HG02798 (cell line): ENCODE measurements at regions not wholly inside any gene's neighbourhood (a gene's known extent, or its start where the extent isn't known, plus 50 kb on each side); places are given as distances from the start of the nearest gene placed in this dataset.

Experiments used
- ATAC-seq: cut with Tn5 transposase; IDR thresholded peaks from one replicate; pipeline ENCODE4 v1.9.1; 2021; ENCODE audit warnings: mild to moderate bottlenecking; ENCODE audit not compliant: unreplicated experiment, poor library complexity

DNA sequence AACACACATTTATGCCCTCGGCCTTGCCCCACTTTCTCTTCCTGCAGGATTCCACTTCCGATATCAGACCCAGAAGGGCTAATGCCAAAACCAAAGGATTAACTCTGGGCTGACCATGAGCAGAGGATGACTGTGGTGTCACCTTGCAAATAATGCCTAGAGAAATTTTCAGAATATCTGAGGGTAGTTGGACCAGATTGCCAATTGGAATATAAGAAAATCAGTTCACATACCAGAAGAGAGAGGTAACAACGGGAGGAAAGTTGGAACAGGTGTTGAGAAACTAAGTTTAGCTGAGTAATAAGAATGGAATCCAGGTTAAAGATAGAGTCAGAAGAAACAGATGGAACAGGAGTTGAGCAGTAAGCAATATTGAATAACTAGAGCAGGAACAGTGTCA lies 232.7 kb upstream of the UBE2E3 start:
- ATAC-seq = no peak

DNA sequence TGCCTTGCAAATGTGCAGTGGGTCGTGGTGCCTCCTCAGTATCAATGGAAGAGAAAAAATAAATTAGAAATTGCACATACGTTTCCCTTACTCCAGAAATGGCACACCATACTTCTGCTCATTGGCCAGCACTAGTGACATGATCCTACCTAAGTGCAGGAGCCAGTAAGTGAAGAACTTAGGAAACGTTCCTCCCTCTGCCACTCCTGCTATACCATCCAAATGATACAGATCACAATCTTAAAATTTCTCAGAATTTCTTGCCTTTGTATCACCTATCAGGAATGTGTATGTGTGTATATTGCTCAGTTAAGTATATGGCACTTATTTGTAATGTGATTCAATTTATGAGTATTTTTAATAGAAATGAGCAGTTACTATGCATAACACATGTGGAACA lies 237.0 kb upstream of the UBE2E3 start:
- ATAC-seq = no peak

GRCh38 chr2:180742801-180743200 lies 237.6 kb upstream of the UBE2E3 start:
- no peak for ATAC-seq

GRCh38 chr2:180739070-180739469 lies 241.3 kb upstream of the UBE2E3 start:
- no peak for ATAC-seq

DNA sequence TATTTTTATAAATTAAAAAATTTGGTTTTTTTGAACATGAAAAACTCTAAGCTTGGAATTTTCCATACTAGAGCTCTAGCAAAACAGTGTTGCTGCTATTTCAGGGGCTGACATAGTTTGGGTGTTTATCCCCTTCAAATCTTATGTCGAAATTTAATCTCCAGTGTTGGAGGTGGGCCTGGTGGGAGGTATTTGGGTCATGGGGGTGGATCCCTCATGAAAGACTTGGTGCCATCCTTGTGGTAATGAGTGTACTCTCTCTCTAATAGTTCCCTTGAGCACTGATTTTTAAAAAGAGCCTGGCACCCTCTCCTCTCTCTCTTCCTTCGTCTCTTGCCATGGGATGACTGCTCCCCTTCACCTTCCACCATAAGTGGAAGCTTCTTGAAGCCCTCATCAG lies 244.6 kb upstream of the UBE2E3 start:
- ATAC-seq = no peak

DNA sequence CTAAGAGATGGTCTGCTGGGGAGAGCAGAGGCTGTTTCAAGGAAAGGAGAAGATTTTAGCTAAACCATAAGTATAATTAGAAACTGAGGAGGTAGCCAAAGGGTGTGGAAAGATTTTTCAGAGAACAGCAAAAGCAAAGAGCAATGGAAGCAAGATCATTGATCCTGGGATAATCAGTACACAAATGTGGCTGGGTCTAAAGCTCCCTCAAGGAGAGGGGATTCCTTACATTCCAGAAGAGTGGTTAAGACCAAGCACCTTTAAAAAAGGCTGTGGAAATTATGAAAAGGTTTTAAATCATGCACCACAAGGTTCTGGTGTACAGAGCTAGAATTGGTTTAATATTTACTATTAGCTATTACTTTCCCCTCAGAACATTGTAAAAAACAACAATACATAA lies 246.0 kb upstream of the UBE2E3 start:
- ATAC-seq = no peak

DNA sequence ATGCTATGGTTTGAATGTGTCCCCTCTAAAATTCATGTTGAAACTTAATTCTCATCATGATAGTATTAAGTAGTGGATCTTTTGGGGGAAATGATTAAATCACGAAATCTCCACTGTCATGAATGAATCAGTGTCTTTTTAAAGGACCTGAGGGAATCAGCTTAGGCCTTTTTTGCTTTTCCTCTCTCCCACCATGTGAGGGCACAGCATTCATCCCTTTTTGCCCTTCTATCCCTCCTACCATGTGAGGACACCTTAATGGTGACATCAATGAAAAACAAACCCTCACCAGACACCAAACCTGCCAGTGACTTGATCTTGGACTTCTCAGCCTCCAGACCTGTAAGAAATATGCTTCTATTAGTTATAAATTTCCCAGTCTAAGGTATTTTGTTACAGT lies 247.1 kb upstream of the UBE2E3 start:
- no peak for ATAC-seq

DNA sequence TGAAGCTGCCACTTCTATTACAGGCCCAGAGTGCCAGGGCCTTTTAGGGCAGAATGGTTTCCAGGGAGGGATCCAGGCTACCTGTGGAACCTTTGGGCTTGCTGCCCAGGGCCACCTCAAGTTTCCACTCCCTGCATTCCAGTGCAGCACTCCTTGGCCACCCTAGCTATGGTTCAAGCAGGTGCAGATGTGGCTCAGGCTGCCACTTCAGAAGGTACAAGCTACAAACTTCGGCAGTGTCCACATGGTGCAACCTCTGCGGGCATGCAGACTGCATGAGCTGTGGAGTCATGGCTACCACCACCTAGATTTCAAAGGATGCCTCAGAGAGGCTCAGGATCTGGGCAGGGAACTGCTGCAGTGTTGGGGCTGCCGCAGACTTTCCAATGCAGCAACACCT lies 248.1 kb upstream of the UBE2E3 start:
- no peak for ATAC-seq

DNA sequence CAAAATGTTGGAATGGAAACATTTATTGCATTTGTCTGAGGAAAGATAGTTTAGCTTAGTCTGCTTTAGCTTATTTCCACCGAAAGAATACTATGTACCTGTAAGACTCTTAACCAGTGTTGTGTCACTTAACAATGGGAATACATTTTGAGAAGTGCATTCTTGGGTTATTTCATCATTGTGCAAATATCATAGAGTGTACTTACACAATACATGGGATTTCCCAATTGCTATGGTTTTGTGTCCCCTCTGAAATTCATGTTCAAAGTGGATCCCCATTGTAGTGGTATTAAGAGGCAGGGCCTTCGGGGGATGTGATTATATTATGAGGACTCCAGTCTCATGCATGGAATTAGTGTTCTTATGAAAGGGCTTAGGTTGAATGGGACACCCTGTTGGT lies 249.4 kb upstream of the UBE2E3 start:
- ATAC-seq = no peak

DNA sequence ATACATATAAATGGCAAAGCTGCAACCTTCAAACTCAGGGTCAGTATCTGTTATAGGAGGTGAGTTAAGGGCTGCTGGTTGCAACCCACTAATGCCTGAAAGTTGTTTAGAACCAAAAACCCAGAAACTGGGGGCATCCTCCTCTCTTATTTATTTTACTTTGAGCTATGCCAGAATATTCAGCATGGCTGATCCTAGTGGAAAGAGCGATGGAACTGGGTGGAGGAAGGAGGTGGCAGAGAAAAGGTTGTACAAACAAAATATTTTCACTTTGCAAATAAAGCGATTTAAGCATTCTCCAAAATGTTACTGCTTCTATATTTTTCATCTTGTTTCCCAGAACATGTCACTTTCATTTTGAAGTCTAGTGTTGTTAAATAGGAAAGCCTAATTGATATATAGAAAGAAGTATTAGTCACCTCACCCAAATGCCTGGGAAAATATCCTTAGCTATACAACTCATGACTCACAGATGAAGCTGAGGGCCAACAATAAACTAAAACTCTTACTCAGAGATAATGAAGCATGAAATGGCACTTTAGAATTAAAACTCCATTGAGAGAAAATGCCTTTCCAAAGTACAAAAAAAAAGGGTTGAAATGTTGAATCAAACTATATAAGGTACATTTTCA lies 251.4 kb upstream of the UBE2E3 start:
- ATAC-seq = no peak

DNA sequence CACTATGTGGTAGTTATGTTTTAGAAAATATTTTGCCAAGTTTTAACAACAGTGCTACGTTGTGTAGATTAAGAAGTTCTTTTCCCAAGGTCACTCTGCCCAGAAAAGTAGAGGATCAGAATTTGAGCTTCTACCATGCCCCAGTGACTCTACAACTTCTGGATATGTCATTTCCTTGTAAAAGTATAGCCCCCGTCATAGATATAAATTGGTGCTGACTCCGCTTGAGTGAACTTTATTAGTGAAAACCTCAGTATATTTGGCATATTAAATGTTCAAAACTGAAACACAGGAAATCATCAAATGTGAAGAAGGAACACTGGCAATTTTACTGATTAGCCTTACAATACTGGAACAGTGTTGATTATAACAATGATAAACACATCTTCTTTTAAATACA lies 256.7 kb upstream of the UBE2E3 start:
- no peak for ATAC-seq

DNA sequence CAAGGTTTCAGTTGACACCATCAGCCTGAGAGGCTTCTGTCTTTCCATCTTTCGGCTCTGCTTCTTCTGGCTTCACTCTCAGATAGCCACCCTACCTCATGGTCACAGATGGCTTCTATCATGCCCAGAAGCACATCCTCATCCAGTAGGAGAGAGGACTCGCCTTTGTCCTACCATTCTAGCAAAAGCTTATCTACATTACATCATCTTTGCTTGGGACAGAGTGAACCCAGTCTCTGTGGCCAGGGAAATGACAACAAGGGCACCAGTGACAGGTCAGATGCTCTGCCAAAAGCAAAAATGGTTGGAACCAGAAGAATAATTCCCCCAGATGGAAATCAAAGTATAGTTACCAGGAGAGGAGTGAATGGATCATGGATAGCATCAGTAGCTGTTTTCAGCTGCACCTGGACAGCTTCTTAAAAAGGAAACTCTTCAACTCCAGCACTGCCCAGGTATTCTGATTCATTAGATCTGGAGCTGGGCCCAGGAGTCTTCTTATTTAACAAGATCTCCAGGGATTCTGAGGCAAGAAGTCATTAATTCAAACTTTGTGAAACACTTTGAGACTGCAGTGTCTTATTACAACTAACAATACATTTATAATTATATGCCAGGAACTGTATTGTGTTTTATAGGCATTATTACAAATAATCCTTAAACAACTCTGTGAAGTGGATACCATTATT lies 257.7 kb upstream of the UBE2E3 start:
- ATAC-seq = no peak

DNA sequence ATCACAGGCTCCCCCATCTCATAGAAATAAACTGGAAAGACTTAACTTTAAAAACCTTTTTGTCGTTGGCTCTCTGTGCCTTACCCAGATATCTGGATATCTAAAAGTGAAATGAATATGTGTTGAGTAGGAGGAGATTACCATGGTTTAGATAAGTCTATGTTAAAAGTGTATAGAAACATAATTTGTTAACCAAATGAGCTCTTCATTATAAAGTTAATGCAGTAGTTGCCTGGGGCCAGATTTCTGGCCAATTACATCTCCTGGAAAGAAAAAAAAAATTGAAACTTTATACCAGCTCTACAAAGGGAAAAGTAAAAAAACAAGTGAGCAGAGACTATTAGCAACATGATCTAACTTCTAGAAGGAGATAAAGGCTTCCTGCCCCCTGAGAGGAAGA lies 259.6 kb upstream of the UBE2E3 start:
- ATAC-seq = no peak

DNA sequence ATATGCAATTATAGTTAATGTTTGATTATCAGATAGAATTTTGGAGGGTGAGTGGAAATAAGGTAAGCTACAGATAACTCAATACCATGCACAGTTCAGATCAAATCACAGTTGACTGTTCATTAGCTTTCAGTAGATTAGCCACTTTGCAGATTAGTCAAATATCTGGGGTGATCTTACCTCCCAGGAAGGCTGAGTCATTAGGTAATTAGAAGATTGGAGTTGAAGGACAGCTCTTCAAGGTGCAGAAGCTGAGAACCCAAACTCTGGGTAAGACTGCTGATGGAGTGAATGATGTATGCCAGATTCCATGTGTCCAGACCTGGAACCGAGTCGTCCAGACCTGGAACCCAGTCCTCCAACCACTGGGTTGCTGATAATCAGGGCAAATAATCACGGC lies 262.8 kb upstream of the UBE2E3 start:
- no peak for ATAC-seq

GRCh38 chr2:180716186-180717180 lies 263.9 kb upstream of the UBE2E3 start:
- ATAC-seq = no peak

- no peak for ATAC-seq
These were observed 265.4 kb upstream of the UBE2E3 start for GRCh38 chr2:180715044-180715443.

GRCh38 chr2:180709392-180710145 lies 270.8 kb upstream of the UBE2E3 start:
- no peak for ATAC-seq

GRCh38 chr2:180707884-180708205 lies 272.6 kb upstream of the UBE2E3 start:
- ATAC-seq = no peak

DNA sequence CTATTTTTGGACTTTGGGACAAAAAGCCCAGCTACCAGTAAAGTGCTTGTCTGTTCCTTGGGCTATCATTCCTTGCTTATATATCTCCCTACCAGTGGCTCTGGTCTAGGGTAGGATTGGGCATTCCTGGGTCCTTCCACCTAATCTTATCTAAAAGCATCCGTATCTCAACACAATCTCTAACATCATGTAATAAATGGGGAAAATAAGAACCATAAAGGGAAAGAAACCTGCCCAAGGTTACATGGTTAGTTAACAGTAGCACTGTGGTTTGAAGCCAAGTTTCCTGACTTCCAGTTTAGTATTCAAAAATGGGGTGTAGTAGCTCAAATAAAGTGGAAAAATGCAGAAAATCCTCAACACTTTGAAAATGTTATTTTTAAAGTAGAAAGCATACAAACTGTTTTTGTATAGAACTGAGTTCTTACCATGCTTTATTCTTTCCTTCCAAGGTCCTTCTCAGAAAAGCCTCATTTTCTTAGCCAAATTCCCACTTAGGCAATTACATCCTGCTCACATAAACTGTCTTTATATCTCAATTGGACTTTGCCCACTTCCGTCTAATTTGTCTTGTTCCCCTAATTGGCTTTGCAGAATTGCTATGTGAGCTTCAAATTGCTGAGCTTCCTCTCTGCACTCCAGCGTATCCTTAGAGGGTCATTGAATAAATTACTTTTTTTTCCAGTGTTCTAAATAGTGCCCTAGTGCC lies 273.1 kb upstream of the UBE2E3 start:
- ATAC-seq = no peak

- no peak for ATAC-seq
These were observed 273.7 kb upstream of the UBE2E3 start for GRCh38 chr2:180706694-180707093.
